OCI-LY7 (cell line): ENCODE measurements at regions not wholly inside any gene's neighbourhood (a gene's known extent, or its start where the extent isn't known, plus 50 kb on each side); places are given as distances from the start of the nearest gene placed in this dataset.

ENCODE experiments used
- BruUV-seq: library from RNA; stranded (reverse); fragments of 400-500 nt; replicated peaks from 2 replicates; lab custom pipeline; 2021; lab: Mats Ljungman, UMichigan
- CTCF ChIA-PET: fragments of 300-600 bp; sonication (Branson Sonifier 250); formaldehyde crosslinking; loops from one replicate; lab custom pipeline; 2022; ENCODE audit warnings: antibody characterized with exemption; ENCODE audit not compliant: unreplicated experiment; lab: Charles Lee
- POLR2A ChIA-PET: fragments of 300-600 bp; sonication (Branson Sonifier 250); formaldehyde crosslinking; loops from one replicate; lab custom pipeline; 2022; ENCODE audit warnings: antibody characterized with exemption; lab: Charles Lee
- DNase-seq: peaks from one replicate; pipeline ENCODE4 v3.0.0-alpha.2; 2015; ENCODE audit warnings: low spot score
- H2AFZ ChIP-seq: fragments of 200-600 bp; sonication (generic), shearing (Covaris generic); 2 replicates; pipeline ENCODE4 v1.6.1; 2014; ENCODE audit warnings: mild to moderate bottlenecking, antibody characterized with exemption, low read length, moderate library complexity
- H3K27ac ChIP-seq: fragments of 200-600 bp; sonication (generic); 2 replicates; pipeline ENCODE4 v1.5.1; 2014; ENCODE audit warnings: mixed run types, low read depth, mild to moderate bottlenecking, moderate library complexity, low read length, inconsistent platforms; ENCODE audit not compliant: poor library complexity, severe bottlenecking
- H3K36me3 ChIP-seq: fragments of 200-600 bp; sonication (generic); 2 replicates; pipeline ENCODE4 v1.6.1; 2014; ENCODE audit warnings: mild to moderate bottlenecking, antibody characterized with exemption, low read length, moderate library complexity, mixed read lengths; ENCODE audit not compliant: insufficient read depth
- H3K4me1 ChIP-seq: fragments of 200-600 bp; sonication (generic); 2 replicates; pipeline ENCODE4 v1.5.1; 2014; ENCODE audit warnings: mild to moderate bottlenecking, low read length; ENCODE audit not compliant: insufficient read depth, poor library complexity, severe bottlenecking
- H3K4me2 ChIP-seq: fragments of 200-600 bp; sonication (generic); 2 replicates; pipeline ENCODE4 v1.6.1; 2014; ENCODE audit warnings: mild to moderate bottlenecking, low read length
- H3K4me3 ChIP-seq: fragments of 200-600 bp; sonication (generic); 2 replicates; pipeline ENCODE4 v1.5.1; 2014; ENCODE audit warnings: mild to moderate bottlenecking, low read depth, low read length; ENCODE audit not compliant: poor library complexity, severe bottlenecking
- H3K79me2 ChIP-seq: fragments of 200-600 bp; sonication (generic); 2 replicates; pipeline ENCODE4 v1.6.1; 2016; ENCODE audit warnings: low read depth, mild to moderate bottlenecking, low read length, moderate library complexity, mixed read lengths; ENCODE audit not compliant: insufficient read depth
- H3K9me2 ChIP-seq: fragments of 200-600 bp; sonication (generic); 2 replicates; pipeline ENCODE4 v1.6.1; 2016; ENCODE audit warnings: mild to moderate bottlenecking, low read length, mixed read lengths; ENCODE audit not compliant: insufficient read depth
- H3K9me3 ChIP-seq: fragments of 200-600 bp; sonication (generic); 2 replicates; pipeline ENCODE4 v1.6.1; 2014; ENCODE audit warnings: mild to moderate bottlenecking, mixed run types, low read length, mixed read lengths
- H4K20me1 ChIP-seq: fragments of 200-600 bp; sonication (generic); 2 replicates; pipeline ENCODE4 v1.6.1; 2014; ENCODE audit warnings: mild to moderate bottlenecking, antibody characterized with exemption, low read length, moderate library complexity, mixed read lengths; ENCODE audit not compliant: insufficient read depth
- EZH2phosphoT487 ChIP-seq: fragments of 200-600 bp; sonication (generic); IDR thresholded peaks from 2 replicates; pipeline ENCODE4 v1.6.1; 2018; ENCODE audit warnings: low read depth, borderline replicate concordance, mild to moderate bottlenecking, mixed run types, antibody characterized with exemption, low read length, moderate library complexity, mixed read lengths
- intact Hi-C: fragments of 100-400 bp; cut with micrococcal nuclease; formaldehyde crosslinking; loops from one replicate; pipeline ENCODE4 v1.10.0; 2022; ENCODE audit not compliant: unreplicated experiment
- TF ChIP-seq, protein P1 (sequence below): fragments of 200-600 bp; sonication (generic); conservative IDR thresholded peaks from 2 replicates; pipeline ENCODE4 v1.5.1; 2014; ENCODE audit warnings: mild to moderate bottlenecking, antibody characterized with exemption, low read length, moderate library complexity, mixed read lengths

DNA sequence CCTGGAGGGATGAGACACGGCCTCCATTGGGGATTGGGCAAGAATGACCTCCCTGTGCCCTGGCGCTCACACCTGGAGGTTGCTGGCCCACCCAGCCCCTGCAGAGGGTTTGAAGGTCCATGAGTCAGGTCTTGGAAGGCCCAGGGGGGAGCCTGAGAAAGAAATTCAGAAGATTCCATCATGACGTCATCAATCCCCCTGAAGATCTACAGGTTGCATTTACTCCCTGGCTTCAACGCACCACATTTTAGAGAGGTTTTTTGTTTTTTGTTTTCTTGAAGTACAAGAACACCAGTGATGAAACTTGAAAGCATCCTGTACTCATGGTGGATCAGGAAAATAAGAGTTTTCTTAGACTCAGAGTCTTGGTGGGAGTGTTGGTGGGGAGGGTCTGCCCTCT is 82.4 kb upstream of the SLC25A33 start:
- intact Hi-C loops, result no loop called here
- H4K20me1 ChIP-seq, result no peaks in the 10 kb centered on the region; the same call in 1 of the 2 replicates
- H3K79me2 ChIP-seq, result no peaks in the 10 kb centered on the region
- H3K9me3 ChIP-seq, result no peaks in the 10 kb centered on the region
- no peaks in the 10 kb centered on the region for H3K36me3 ChIP-seq
- no peak overlapping the region for H3K27ac ChIP-seq
- CTCF ChIA-PET, result no interaction called here
- peaks cover 27% of the 10 kb centered on the region for H3K4me1 ChIP-seq
- H3K4me3 ChIP-seq, result no peak overlapping the region
- no peaks in the 10 kb centered on the region for H3K9me2 ChIP-seq
- POLR2A ChIA-PET, result interaction anchor here (0.7 kb wide), 2 partner anchors 51 to 103 kb away, joined by 3 read pairs; no protein-coding TSS in a partner anchor
- DNase-seq, result no peak
- TF ChIP-seq, protein P1, sequence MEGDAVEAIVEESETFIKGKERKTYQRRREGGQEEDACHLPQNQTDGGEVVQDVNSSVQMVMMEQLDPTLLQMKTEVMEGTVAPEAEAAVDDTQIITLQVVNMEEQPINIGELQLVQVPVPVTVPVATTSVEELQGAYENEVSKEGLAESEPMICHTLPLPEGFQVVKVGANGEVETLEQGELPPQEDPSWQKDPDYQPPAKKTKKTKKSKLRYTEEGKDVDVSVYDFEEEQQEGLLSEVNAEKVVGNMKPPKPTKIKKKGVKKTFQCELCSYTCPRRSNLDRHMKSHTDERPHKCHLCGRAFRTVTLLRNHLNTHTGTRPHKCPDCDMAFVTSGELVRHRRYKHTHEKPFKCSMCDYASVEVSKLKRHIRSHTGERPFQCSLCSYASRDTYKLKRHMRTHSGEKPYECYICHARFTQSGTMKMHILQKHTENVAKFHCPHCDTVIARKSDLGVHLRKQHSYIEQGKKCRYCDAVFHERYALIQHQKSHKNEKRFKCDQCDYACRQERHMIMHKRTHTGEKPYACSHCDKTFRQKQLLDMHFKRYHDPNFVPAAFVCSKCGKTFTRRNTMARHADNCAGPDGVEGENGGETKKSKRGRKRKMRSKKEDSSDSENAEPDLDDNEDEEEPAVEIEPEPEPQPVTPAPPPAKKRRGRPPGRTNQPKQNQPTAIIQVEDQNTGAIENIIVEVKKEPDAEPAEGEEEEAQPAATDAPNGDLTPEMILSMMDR, result no peak
- no peak for TF ChIP-seq EZH2phosphoT487
- no peak overlapping the region for H3K4me2 ChIP-seq
- no TSS peak for BruUV-seq
- H2AFZ ChIP-seq, result no peak overlapping the region

DNA sequence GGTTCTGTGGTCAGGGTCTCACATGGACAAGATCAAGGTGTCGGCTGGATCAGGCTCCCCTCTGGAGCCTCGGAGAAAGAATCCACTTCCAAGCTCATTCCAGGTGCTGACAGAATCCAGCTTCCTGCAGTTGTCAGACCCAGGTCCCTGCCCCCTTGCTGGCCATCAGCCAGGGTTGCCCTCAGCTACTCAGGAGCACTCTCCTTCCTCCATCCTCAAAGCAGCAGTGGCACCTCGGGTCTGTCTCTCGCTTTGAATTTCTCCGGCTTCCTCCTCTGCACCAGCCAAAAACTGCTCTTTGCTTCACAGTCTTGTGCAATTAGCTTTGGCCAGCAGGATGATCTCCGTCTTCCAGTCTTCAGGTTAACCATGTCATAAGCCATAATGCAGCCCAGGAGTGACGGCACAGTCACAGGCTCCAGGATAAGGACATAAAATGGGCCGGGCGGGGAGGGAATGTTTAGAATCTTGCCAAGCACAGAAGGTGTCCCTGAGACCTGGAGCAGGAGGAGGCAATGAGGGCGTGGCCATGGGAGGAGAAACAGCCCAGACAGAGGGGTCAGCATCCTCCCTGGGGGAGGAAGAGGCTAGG is 79.4 kb upstream of the SLC25A33 start:
- intact Hi-C loops, result no loop called here
- no peaks in the 10 kb centered on the region for H3K9me2 ChIP-seq
- ChIA-PET CTCF (interaction anchor here (0.7 kb wide), 1 partner anchor 143 kb away, joined by 3 read pairs; no protein-coding TSS in a partner anchor), POLR2A (no interaction called here)
- no peak overlapping the region for H2AFZ ChIP-seq
- H4K20me1 ChIP-seq, result no peaks in the 10 kb centered on the region; the same call in 1 of the 2 replicates
- no peaks in the 10 kb centered on the region for H3K9me3 ChIP-seq
- H3K36me3 ChIP-seq, result no peaks in the 10 kb centered on the region
- no peaks in the 10 kb centered on the region for H3K79me2 ChIP-seq
- H3K4me2 ChIP-seq, result no peak overlapping the region
- no peak overlapping the region for H3K4me3 ChIP-seq
- TF ChIP-seq EZH2phosphoT487, result no peak
- TF ChIP-seq, protein P1, result no peak
- no peak for DNase-seq
- H3K27ac ChIP-seq, result no peak overlapping the region
- no TSS peak for BruUV-seq
- peaks cover 11% of the 10 kb centered on the region for H3K4me1 ChIP-seq

DNA sequence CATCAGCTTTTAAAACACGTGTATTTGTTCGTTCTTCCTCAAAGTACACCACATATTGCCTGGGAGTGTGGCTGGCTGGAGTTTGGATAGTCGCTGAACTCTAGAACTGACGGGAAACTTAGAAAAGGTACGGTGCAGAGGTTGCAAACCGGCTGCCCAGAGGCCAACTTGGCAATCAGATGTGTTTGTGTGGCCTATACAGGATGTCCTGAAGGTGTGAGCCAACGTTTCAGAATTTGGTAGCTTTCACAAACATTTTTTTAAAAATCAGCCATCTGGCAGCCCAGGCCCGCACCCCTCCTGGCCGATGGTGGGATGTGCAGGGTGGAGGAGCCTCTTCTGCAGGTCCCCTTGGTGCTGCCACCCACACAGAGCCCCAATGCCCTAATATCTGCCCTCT is 73.6 kb upstream of the SLC25A33 start:
- no peak for DNase-seq
- Histone ChIP-seq H3K27ac (no peak overlapping the region), H3K9me2 (no peaks in the 10 kb centered on the region), H3K4me2 (no peak overlapping the region), H2AFZ (no peak overlapping the region), H3K36me3 (no peaks in the 10 kb centered on the region), H3K4me1 (no peaks in the 10 kb centered on the region), H4K20me1 (no peaks in the 10 kb centered on the region), H3K79me2 (no peaks in the 10 kb centered on the region), H3K4me3 (no peak overlapping the region), H3K9me3 (no peaks in the 10 kb centered on the region)
- no peak for TF ChIP-seq EZH2phosphoT487
- TF ChIP-seq, protein P1, result no peak
- intact Hi-C loops, result no loop called here
- ChIA-PET POLR2A (no interaction called here), CTCF (no interaction called here)
- no TSS peak for BruUV-seq
